ENCODE measurements at regions not wholly inside any gene's neighbourhood (a gene's known extent, or its start where the extent isn't known, plus 50 kb on each side); places are given as distances from the start of the nearest gene placed in this dataset.

- H3K27ac Mint-ChIP-seq, result no peak overlapping the region
- H3K9me3 Mint-ChIP-seq, result peaks cover 3 to 32% (median 12%) of the 10 kb centered on the region in 7 donors
- H3K4me1 Mint-ChIP-seq, result peaks cover 3% of the 10 kb centered on the region
- TF ChIP-seq CTCF (IDR thresholded peaks at IDR 0.05), result no peak
- no peaks in the 10 kb centered on the region for H3K36me3 Mint-ChIP-seq
- Histone ChIP-seq H3K27ac (ENCODE audit: low read depth in 1 of 2, low read length in 2 of 2) (no peak overlapping the region), H3K27me3 (ENCODE audit: control insufficient read depth in 2 of 2, insufficient read depth in 2 of 2, low read length in 2 of 2) (peaks cover 0 to 16% of the 10 kb centered on the region in 2 donors), H3K36me3 (replicated peaks in 1 of 2; ENCODE audit: control insufficient read depth in 1 of 2, insufficient read depth in 2 of 2, low read length in 2 of 2) (no peaks in the 10 kb centered on the region), H3K79me2 (ENCODE audit: insufficient read depth, low read length) (no peaks in the 10 kb centered on the region), H3K4me2 (replicated peaks; ENCODE audit: extremely low read depth, low read length, poor library complexity, severe bottlenecking) (no peak overlapping the region), H3K4me1 (ENCODE audit: control insufficient read depth in 1 of 2, insufficient read depth in 2 of 2, low read length in 2 of 2) (no peaks in the 10 kb centered on the region), H3K9me3 (replicated peaks in 1 of 2; ENCODE audit: control insufficient read depth in 1 of 2, insufficient read depth in 1 of 2, low read length in 2 of 2) (peaks cover 22 to 24% of the 10 kb centered on the region in 2 donors), H2AFZ (ENCODE audit: insufficient read depth, low read depth, low read length, poor library complexity, severe bottlenecking) (no peak overlapping the region), H3K9ac (ENCODE audit: insufficient read depth, low read length, poor library complexity, severe bottlenecking) (no peak overlapping the region), H4K20me1 (ENCODE audit: insufficient read depth, low read length) (no peaks in the 10 kb centered on the region), H3K4me3 (replicated peaks in 1 of 3; ENCODE audit: low read depth in 2 of 3, low read length in 3 of 3) (no peak overlapping the region)
- intact Hi-C loops (cut with micrococcal nuclease), result no loop called here
- H3K27me3 Mint-ChIP-seq (ENCODE audit: low read depth in 3 of 3), result peaks cover 7 to 15% (median 11%) of the 10 kb centered on the region in 3 donors
- no peak overlapping the region for H3K4me3 Mint-ChIP-seq
- no peak for DNase-seq
- 97% methylated on average over 17 of the region's 18 CpGs for WGBS (ENCODE audit: insufficient coverage)
These were observed 168.9 kb upstream of the SALL3 start for GRCh38 chr18:78810706-78811105.

GRCh38 chr18:78812067-78812466 lies 167.6 kb upstream of the SALL3 start:
- H2AFZ ChIP-seq (ENCODE audit: insufficient read depth, low read depth, low read length, poor library complexity, severe bottlenecking), result no peak overlapping the region
- no peak for DNase-seq
- H3K27ac Mint-ChIP-seq, result no peak overlapping the region
- no peak overlapping the region for H3K4me3 ChIP-seq (replicated peaks in 1 of 3; ENCODE audit: low read depth in 2 of 3, low read length in 3 of 3)
- peaks cover 0 to 16% of the 10 kb centered on the region in 2 donors for H3K27me3 ChIP-seq (ENCODE audit: control insufficient read depth in 2 of 2, insufficient read depth in 2 of 2, low read length in 2 of 2)
- no peaks in the 10 kb centered on the region for H3K4me1 Mint-ChIP-seq
- no peaks in the 10 kb centered on the region for H4K20me1 ChIP-seq (ENCODE audit: insufficient read depth, low read length)
- no peaks in the 10 kb centered on the region for H3K36me3 ChIP-seq (replicated peaks in 1 of 2; ENCODE audit: control insufficient read depth in 1 of 2, insufficient read depth in 2 of 2, low read length in 2 of 2)
- no peaks in the 10 kb centered on the region for H3K79me2 ChIP-seq (ENCODE audit: insufficient read depth, low read length)
- peaks cover 7 to 17% (median 11%) of the 10 kb centered on the region in 3 donors for H3K27me3 Mint-ChIP-seq (ENCODE audit: low read depth in 3 of 3)
- no peak overlapping the region for H3K4me2 ChIP-seq (replicated peaks; ENCODE audit: extremely low read depth, low read length, poor library complexity, severe bottlenecking)
- peaks cover 19 to 21% of the 10 kb centered on the region in 2 donors for H3K9me3 ChIP-seq (replicated peaks in 1 of 2; ENCODE audit: control insufficient read depth in 1 of 2, insufficient read depth in 1 of 2, low read length in 2 of 2)
- 98% methylated on average over 7 of the region's 9 CpGs for WGBS (ENCODE audit: insufficient coverage)
- H3K9ac ChIP-seq (ENCODE audit: insufficient read depth, low read length, poor library complexity, severe bottlenecking), result no peak overlapping the region
- H3K27ac ChIP-seq (ENCODE audit: low read depth in 1 of 2, low read length in 2 of 2), result no peak overlapping the region
- intact Hi-C loops (cut with micrococcal nuclease), result no loop called here
- no peak for TF ChIP-seq CTCF (IDR thresholded peaks at IDR 0.05)
- no peaks in the 10 kb centered on the region for H3K4me1 ChIP-seq (ENCODE audit: control insufficient read depth in 1 of 2, insufficient read depth in 2 of 2, low read length in 2 of 2)
- H3K4me3 Mint-ChIP-seq, result no peak overlapping the region
- H3K36me3 Mint-ChIP-seq, result no peaks in the 10 kb centered on the region
- H3K9me3 Mint-ChIP-seq, result peaks cover 3 to 24% (median 10%) of the 10 kb centered on the region in 7 donors
